ENCODE measurements at regions not wholly inside any gene's neighbourhood (a gene's known extent, or its start where the extent isn't known, plus 50 kb on each side); places are given as distances from the start of the nearest gene placed in this dataset.

DNA sequence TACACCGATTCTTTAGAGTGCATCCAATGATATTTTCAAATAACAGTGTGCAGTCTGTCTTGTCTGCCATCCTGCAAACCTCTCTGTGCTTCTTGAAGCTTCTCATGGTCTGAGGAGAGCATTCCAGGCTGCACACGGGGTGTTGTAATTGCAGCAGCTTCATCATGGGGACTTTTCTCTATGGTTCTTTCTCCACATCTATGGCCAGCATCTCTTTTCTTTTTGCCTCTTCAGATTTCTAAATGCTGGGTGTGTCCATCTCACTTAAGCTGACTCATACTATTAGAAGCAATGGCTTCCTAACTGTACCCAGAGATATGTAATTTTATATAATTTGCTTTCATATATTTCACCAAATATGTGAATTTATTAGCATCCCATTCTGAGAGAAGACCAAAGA lies 63.8 kb upstream of the EPHB3 start:
- Mint-ChIP-seq H3K36me3 (ENCODE audit: low read depth) (no peaks in the 10 kb centered on the region), H3K27ac (no peak overlapping the region), H3K27me3 (ENCODE audit: insufficient read depth) (peaks cover 30% of the 10 kb centered on the region), H3K4me3 (no peak overlapping the region), H3K9me3 (peaks cover 6% of the 10 kb centered on the region), H3K4me1 (peaks cover 2% of the 10 kb centered on the region)
- H3K4me1 ChIP-seq (ENCODE audit: control insufficient read depth, insufficient read depth, low read length) = no peaks in the 10 kb centered on the region
- H3K36me3 ChIP-seq (ENCODE audit: control insufficient read depth, insufficient read depth, low read length) = no peaks in the 10 kb centered on the region
- H3K9ac ChIP-seq (ENCODE audit: extremely low read depth, low read length, poor library complexity, severe bottlenecking) = no peak overlapping the region
- TF ChIP-seq, protein P1, sequence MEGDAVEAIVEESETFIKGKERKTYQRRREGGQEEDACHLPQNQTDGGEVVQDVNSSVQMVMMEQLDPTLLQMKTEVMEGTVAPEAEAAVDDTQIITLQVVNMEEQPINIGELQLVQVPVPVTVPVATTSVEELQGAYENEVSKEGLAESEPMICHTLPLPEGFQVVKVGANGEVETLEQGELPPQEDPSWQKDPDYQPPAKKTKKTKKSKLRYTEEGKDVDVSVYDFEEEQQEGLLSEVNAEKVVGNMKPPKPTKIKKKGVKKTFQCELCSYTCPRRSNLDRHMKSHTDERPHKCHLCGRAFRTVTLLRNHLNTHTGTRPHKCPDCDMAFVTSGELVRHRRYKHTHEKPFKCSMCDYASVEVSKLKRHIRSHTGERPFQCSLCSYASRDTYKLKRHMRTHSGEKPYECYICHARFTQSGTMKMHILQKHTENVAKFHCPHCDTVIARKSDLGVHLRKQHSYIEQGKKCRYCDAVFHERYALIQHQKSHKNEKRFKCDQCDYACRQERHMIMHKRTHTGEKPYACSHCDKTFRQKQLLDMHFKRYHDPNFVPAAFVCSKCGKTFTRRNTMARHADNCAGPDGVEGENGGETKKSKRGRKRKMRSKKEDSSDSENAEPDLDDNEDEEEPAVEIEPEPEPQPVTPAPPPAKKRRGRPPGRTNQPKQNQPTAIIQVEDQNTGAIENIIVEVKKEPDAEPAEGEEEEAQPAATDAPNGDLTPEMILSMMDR (conservative IDR thresholded peaks at IDR 0.05) = no peak
- no peak overlapping the region for H3K4me3 ChIP-seq (ENCODE audit: low read length)
- no peak for DNase-seq
- no peak overlapping the region for H3K27ac ChIP-seq (ENCODE audit: low read depth, low read length)
- 85 to 94% methylated on average over 2 of the region's 2 CpGs for WGBS, 2 experiments (ENCODE audit: insufficient coverage in 1 of 2, insufficient read length in 1 of 2)
- no peaks in the 10 kb centered on the region for H3K27me3 ChIP-seq (ENCODE audit: control insufficient read depth, insufficient read depth, low read length, poor library complexity, severe bottlenecking)
- H3K9me3 ChIP-seq (ENCODE audit: control insufficient read depth, low read length) = no peaks in the 10 kb centered on the region

GRCh38 chr3:184498986-184499606 lies 62.5 kb upstream of the EPHB3 start:
- no peaks in the 10 kb centered on the region for H3K4me1 ChIP-seq (ENCODE audit: control insufficient read depth, insufficient read depth, low read length)
- H3K36me3 ChIP-seq (ENCODE audit: control insufficient read depth, insufficient read depth, low read length) = no peaks in the 10 kb centered on the region
- no peaks in the 10 kb centered on the region for H3K27me3 ChIP-seq (ENCODE audit: control insufficient read depth, insufficient read depth, low read length, poor library complexity, severe bottlenecking)
- Mint-ChIP-seq H3K9me3 (peaks cover 7% of the 10 kb centered on the region), H3K4me1 (no peaks in the 10 kb centered on the region), H3K27ac (no peak overlapping the region), H3K27me3 (ENCODE audit: insufficient read depth) (peaks cover 17% of the 10 kb centered on the region), H3K4me3 (no peak overlapping the region), H3K36me3 (ENCODE audit: low read depth) (no peaks in the 10 kb centered on the region)
- peaks cover 9% of the 10 kb centered on the region for H3K9me3 ChIP-seq (ENCODE audit: control insufficient read depth, low read length)
- H3K4me3 ChIP-seq (ENCODE audit: low read length) = no peak overlapping the region
- WGBS, 2 experiments (ENCODE audit: insufficient coverage in 1 of 2, insufficient read length in 1 of 2) = 87 to 93% methylated on average over 9 to 12 of the region's 12 CpGs
- H3K27ac ChIP-seq (ENCODE audit: low read depth, low read length) = no peak overlapping the region
- TF ChIP-seq, protein P1 (conservative IDR thresholded peaks at IDR 0.05) = no peak
- H3K9ac ChIP-seq (ENCODE audit: extremely low read depth, low read length, poor library complexity, severe bottlenecking) = no peak overlapping the region
- no peak for DNase-seq

GRCh38 chr3:184500344-184500923 lies 61.2 kb upstream of the EPHB3 start:
- Histone ChIP-seq H3K36me3 (ENCODE audit: control insufficient read depth, insufficient read depth, low read length) (no peaks in the 10 kb centered on the region), H3K9ac (ENCODE audit: extremely low read depth, low read length, poor library complexity, severe bottlenecking) (no peak overlapping the region), H3K27ac (ENCODE audit: low read depth, low read length) (peak overlapping the region; percentile 72), H3K9me3 (ENCODE audit: control insufficient read depth, low read length) (peaks cover 9% of the 10 kb centered on the region), H3K4me1 (ENCODE audit: control insufficient read depth, insufficient read depth, low read length) (no peaks in the 10 kb centered on the region), H3K27me3 (ENCODE audit: control insufficient read depth, insufficient read depth, low read length, poor library complexity, severe bottlenecking) (peaks cover 4% of the 10 kb centered on the region), H3K4me3 (ENCODE audit: low read length) (no peak overlapping the region)
- no peaks in the 10 kb centered on the region for H3K36me3 Mint-ChIP-seq (ENCODE audit: low read depth)
- H3K4me3 Mint-ChIP-seq = no peak overlapping the region
- H3K27ac Mint-ChIP-seq = no peak overlapping the region
- WGBS, 2 experiments (ENCODE audit: insufficient coverage in 1 of 2, insufficient read length in 1 of 2) = 62 to 70% methylated on average over 5 to 12 of the region's 12 CpGs
- peaks cover 15% of the 10 kb centered on the region for H3K27me3 Mint-ChIP-seq (ENCODE audit: insufficient read depth)
- TF ChIP-seq, protein P1 (conservative IDR thresholded peaks at IDR 0.05) = no peak
- peaks cover 7% of the 10 kb centered on the region for H3K9me3 Mint-ChIP-seq
- no peak for DNase-seq
- H3K4me1 Mint-ChIP-seq = no peaks in the 10 kb centered on the region
